Keratinocyte (primary cell): ENCODE measurements at regions not wholly inside any gene's neighbourhood (a gene's known extent, or its start where the extent isn't known, plus 50 kb on each side); places are given as distances from the start of the nearest gene placed in this dataset.

Source experiments
- EZH2 ChIP-seq: IDR thresholded peaks from one replicate; pipeline ENCODE4 v1.6.1; 2012; ENCODE audit warnings: inconsistent platforms, mild to moderate bottlenecking, low read length, moderate library complexity
- TF ChIP-seq, protein P1 (sequence below), 3 experiments: IDR thresholded peaks in 1 of 3; conservative IDR thresholded peaks in 1 of 3; optimal IDR thresholded peaks in 1 of 3; 2 replicates in 2 of 3; 3 replicates in 1 of 3; pipeline versions ENCODE3 to v1.5.1; 2011; ENCODE audit warnings: low read length in 3 of 3, mild to moderate bottlenecking in 3 of 3, moderate library complexity in 2 of 3, control low read depth in 1 of 3, inconsistent platforms in 1 of 3; ENCODE audit not compliant: insufficient read depth in 2 of 3; ENCODE audit errors: extremely low read depth in 1 of 3

DNA sequence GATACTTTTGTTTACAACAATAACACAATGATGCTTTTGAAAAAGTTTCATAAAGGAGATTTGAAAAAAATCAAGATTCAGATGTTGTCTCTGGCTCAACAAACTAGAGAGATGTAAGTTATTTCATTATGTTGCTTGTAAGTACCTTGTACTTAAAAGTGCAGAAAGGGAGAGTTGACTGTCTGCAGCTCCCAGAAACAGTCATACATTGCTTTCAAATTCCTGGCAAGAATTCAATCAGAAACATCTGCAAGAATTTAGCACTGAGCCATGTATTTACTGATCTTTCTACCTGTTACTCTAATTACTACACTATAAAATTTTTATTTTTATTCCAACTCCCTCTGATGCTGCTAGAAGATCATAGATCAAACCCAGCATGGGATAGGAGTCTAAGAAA lies 1261.3 kb upstream of the SPRY2 start:
- TF ChIP-seq, protein P1, sequence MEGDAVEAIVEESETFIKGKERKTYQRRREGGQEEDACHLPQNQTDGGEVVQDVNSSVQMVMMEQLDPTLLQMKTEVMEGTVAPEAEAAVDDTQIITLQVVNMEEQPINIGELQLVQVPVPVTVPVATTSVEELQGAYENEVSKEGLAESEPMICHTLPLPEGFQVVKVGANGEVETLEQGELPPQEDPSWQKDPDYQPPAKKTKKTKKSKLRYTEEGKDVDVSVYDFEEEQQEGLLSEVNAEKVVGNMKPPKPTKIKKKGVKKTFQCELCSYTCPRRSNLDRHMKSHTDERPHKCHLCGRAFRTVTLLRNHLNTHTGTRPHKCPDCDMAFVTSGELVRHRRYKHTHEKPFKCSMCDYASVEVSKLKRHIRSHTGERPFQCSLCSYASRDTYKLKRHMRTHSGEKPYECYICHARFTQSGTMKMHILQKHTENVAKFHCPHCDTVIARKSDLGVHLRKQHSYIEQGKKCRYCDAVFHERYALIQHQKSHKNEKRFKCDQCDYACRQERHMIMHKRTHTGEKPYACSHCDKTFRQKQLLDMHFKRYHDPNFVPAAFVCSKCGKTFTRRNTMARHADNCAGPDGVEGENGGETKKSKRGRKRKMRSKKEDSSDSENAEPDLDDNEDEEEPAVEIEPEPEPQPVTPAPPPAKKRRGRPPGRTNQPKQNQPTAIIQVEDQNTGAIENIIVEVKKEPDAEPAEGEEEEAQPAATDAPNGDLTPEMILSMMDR (optimal IDR thresholded peaks at IDR 0.05 in 1 of 3, IDR thresholded peaks at IDR 0.05 in 1 of 3, conservative IDR thresholded peaks at IDR 0.05 in 1 of 3; ENCODE audit: extremely low read depth in 1 of 3, insufficient read depth in 2 of 3, low read length in 3 of 3): no peak
- no peak for TF ChIP-seq EZH2
